Prostate gland (tissue), 2 donors: ENCODE measurements at regions not wholly inside any gene's neighbourhood (a gene's known extent, or its start where the extent isn't known, plus 50 kb on each side); places are given as distances from the start of the nearest gene placed in this dataset.

Experiments used
- DNase-seq: peaks from one replicate; pipeline ENCODE4 v3.0.0-alpha.2; 2019; ENCODE audit warnings: low spot score
- H3K27ac ChIP-seq, 2 donors: fragments of 200-600 bp; sonication (generic); 2 replicates each; pipeline ENCODE4 v1.5.1; 2017 to 2019
- H3K27me3 ChIP-seq: fragments of 200-600 bp; sonication (generic); replicated peaks from 2 replicates; pipeline ENCODE4 v1.5.1; 2019; ENCODE audit not compliant: insufficient read depth
- H3K36me3 ChIP-seq, 2 donors: fragments of 200-600 bp; sonication (generic); 1 replicate in 1 of 2; 2 replicates in 1 of 2; pipeline versions ENCODE4 v1.5.1 to v1.8.1; 2017 to 2019
- H3K4me1 ChIP-seq: fragments of 200-600 bp; sonication (generic); replicated peaks from 2 replicates; pipeline ENCODE4 v1.5.1; 2019
- H3K4me3 ChIP-seq, 2 donors: fragments of 200-600 bp; sonication (generic); 2 replicates each; pipeline ENCODE4 v1.5.1; 2017 to 2019
- H3K9me3 ChIP-seq: fragments of 200-600 bp; sonication (generic); 2 replicates; pipeline ENCODE4 v1.5.1; 2017
- CTCF ChIP-seq, 4 experiments: fragments of 200-600 bp in 2 of 4; fragments of 450-650 bp in 2 of 4; sonication (generic) in 2 of 4; IDR thresholded peaks; 1 replicate in 3 of 4; 2 replicates in 1 of 4; pipeline ENCODE4 v1.5.1; 2016 to 2019; ENCODE audit warnings: antibody characterized with exemption in 4 of 4, mild to moderate bottlenecking in 2 of 4, moderate library complexity in 2 of 4
- POLR2A ChIP-seq: fragments of 450-650 bp; IDR thresholded peaks from one replicate; pipeline ENCODE4 v1.6.1; 2016; ENCODE audit warnings: antibody characterized with exemption, mild to moderate bottlenecking
- POLR2AphosphoS5 ChIP-seq: sonication (generic); formaldehyde crosslinking; IDR thresholded peaks from one replicate; pipeline ENCODE4 v1.6.1; 2017; ENCODE audit warnings: antibody characterized with exemption
- WGBS: methylation state at CpG from one replicate; pipeline ENCODE4 v1.1.5; 2018; 5-methylcytosine and 5-hydroxymethylcytosine counted together
- intact Hi-C: fragments of 100-400 bp; cut with DNase I; formaldehyde crosslinking; loops from one replicate; pipeline ENCODE4 v1.14.2; 2022

- Histone ChIP-seq H3K4me1 (no peaks in the 10 kb centered on the region), H3K4me3 (no peak overlapping the region), H3K9me3 (no peaks in the 10 kb centered on the region), H3K27ac (no peak overlapping the region), H3K36me3 (no peaks in the 10 kb centered on the region), H3K27me3 (no peaks in the 10 kb centered on the region)
- no peak for TF ChIP-seq CTCF (IDR thresholded peaks at IDR 0.05)
- no peak for TF ChIP-seq POLR2A
- no peak for TF ChIP-seq POLR2AphosphoS5
- DNase-seq, result no peak
- intact Hi-C loops, result no loop called here
Observed at GRCh38 chr1:187091666-187092065, 262.9 kb downstream of the PLA2G4A start.

GRCh38 chr1:187092104-187092503 is 263.4 kb downstream of the PLA2G4A start:
- DNase-seq, result no peak
- 90% methylated on average over 4 of the region's 4 CpGs for WGBS
- intact Hi-C loops, result no loop called here
- no peaks in the 10 kb centered on the region for H3K4me1 ChIP-seq
- no peak overlapping the region for H3K27ac ChIP-seq
- no peaks in the 10 kb centered on the region for H3K27me3 ChIP-seq
- no peak overlapping the region for H3K4me3 ChIP-seq
- TF ChIP-seq POLR2AphosphoS5, result no peak
- no peak for TF ChIP-seq CTCF (IDR thresholded peaks at IDR 0.05)
- no peak for TF ChIP-seq POLR2A
- no peaks in the 10 kb centered on the region for H3K36me3 ChIP-seq
- H3K9me3 ChIP-seq, result no peaks in the 10 kb centered on the region

- Histone ChIP-seq H3K27me3 (no peaks in the 10 kb centered on the region), H3K27ac (no peak overlapping the region), H3K9me3 (no peaks in the 10 kb centered on the region), H3K4me1 (no peaks in the 10 kb centered on the region), H3K4me3 (no peak overlapping the region), H3K36me3 (no peaks in the 10 kb centered on the region)
- WGBS, result 49% methylated on average over 2 of the region's 2 CpGs
- TF ChIP-seq POLR2A (no peak), POLR2AphosphoS5 (no peak), CTCF (IDR thresholded peaks at IDR 0.05) (no peak)
- DNase-seq, result no peak
- intact Hi-C loops, result no loop called here
Observed at GRCh38 chr1:187096689-187097088, 267.9 kb downstream of the PLA2G4A start.

- DNase-seq, result no peak
- Histone ChIP-seq H3K27ac (no peak overlapping the region), H3K9me3 (no peaks in the 10 kb centered on the region), H3K4me1 (no peaks in the 10 kb centered on the region), H3K4me3 (no peak overlapping the region), H3K36me3 (no peaks in the 10 kb centered on the region), H3K27me3 (no peaks in the 10 kb centered on the region)
- TF ChIP-seq POLR2A (no peak), POLR2AphosphoS5 (no peak), CTCF (IDR thresholded peaks at IDR 0.05) (no peak)
- intact Hi-C loops, result no loop called here
Observed at GRCh38 chr1:187110351-187110750, 281.6 kb downstream of the PLA2G4A start.

- H3K9me3 ChIP-seq, result no peaks in the 10 kb centered on the region
- H3K36me3 ChIP-seq, result no peaks in the 10 kb centered on the region
- no peak for DNase-seq
- H3K4me1 ChIP-seq, result no peaks in the 10 kb centered on the region
- intact Hi-C loops, result no loop called here
- no peak overlapping the region for H3K4me3 ChIP-seq
- no peaks in the 10 kb centered on the region for H3K27me3 ChIP-seq
- H3K27ac ChIP-seq, result no peak overlapping the region
- TF ChIP-seq POLR2A (no peak), CTCF (IDR thresholded peaks at IDR 0.05) (no peak), POLR2AphosphoS5 (no peak)
Observed at GRCh38 chr1:187114792-187115191, 286.0 kb downstream of the PLA2G4A start.
